Vagina (tissue), 2 donors: ENCODE measurements at regions not wholly inside any gene's neighbourhood (a gene's known extent, or its start where the extent isn't known, plus 50 kb on each side); places are given as distances from the start of the nearest gene placed in this dataset.
"Not testable (repeated sequence)": the region's sequence is repeated elsewhere in the genome, so short reads cannot be mapped to it uniquely, and the experiment has no call there.

Experiments
- POLR2A ChIP-seq, 2 donors: fragments of 450-650 bp; IDR thresholded peaks; one replicate each; pipeline ENCODE4 v1.6.1; 2017; ENCODE audit warnings: antibody characterized with exemption in 2 of 2, mild to moderate bottlenecking in 2 of 2, moderate library complexity in 2 of 2
- POLR2AphosphoS5 ChIP-seq, 2 donors: sonication (generic); formaldehyde crosslinking; IDR thresholded peaks; one replicate each; pipeline ENCODE4 v1.9.0; 2017; ENCODE audit warnings: antibody characterized with exemption in 2 of 2, mild to moderate bottlenecking in 2 of 2, low read depth in 1 of 2; ENCODE audit not compliant: insufficient read depth in 1 of 2
- TF ChIP-seq, protein P1 (sequence below), 3 experiments: fragments of 450-650 bp in 2 of 3; fragments of 200-600 bp in 1 of 3; sonication (generic) in 1 of 3; IDR thresholded peaks; one replicate each; pipeline ENCODE4 v1.5.1; 2017 to 2019; ENCODE audit warnings: antibody characterized with exemption in 3 of 3, mild to moderate bottlenecking in 2 of 3, moderate library complexity in 2 of 3

GRCh38 chr20:30712861-30713260, 544.6 kb upstream of the DEFB115 start:
- TF ChIP-seq, protein P1, sequence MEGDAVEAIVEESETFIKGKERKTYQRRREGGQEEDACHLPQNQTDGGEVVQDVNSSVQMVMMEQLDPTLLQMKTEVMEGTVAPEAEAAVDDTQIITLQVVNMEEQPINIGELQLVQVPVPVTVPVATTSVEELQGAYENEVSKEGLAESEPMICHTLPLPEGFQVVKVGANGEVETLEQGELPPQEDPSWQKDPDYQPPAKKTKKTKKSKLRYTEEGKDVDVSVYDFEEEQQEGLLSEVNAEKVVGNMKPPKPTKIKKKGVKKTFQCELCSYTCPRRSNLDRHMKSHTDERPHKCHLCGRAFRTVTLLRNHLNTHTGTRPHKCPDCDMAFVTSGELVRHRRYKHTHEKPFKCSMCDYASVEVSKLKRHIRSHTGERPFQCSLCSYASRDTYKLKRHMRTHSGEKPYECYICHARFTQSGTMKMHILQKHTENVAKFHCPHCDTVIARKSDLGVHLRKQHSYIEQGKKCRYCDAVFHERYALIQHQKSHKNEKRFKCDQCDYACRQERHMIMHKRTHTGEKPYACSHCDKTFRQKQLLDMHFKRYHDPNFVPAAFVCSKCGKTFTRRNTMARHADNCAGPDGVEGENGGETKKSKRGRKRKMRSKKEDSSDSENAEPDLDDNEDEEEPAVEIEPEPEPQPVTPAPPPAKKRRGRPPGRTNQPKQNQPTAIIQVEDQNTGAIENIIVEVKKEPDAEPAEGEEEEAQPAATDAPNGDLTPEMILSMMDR (IDR thresholded peaks at IDR 0.05) = not testable (repeated sequence)
- TF ChIP-seq POLR2AphosphoS5 (IDR thresholded peaks at IDR 0.05; ENCODE audit: insufficient read depth in 1 of 2, low read depth in 1 of 2); POLR2A (IDR thresholded peaks at IDR 0.05): not testable (repeated sequence)
